ENCODE measurements at regions not wholly inside any gene's neighbourhood (a gene's known extent, or its start where the extent isn't known, plus 50 kb on each side); places are given as distances from the start of the nearest gene placed in this dataset.
A peak's percentile ranks its signal among the peaks of the same experiment; 100 is the strongest.

DNA sequence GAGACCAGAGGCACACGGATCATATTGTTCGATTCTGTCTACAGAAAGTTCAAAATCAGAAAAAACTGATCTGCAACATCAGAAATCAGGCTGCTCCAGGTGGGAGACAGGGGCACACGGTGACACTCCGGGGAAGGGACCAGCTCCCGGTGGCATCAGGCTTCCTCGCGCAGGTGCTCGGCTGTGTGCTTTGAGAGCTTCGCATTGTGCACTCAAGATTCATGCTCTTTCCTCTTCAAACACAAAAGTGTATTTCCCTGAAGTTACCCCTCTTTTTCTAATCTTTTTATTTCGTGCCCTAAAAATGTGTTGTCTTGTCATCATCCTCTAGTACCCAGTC is 108.1 kb downstream of the DLL1 start:
- no peak overlapping the region for H3K27ac ChIP-seq
- TF ChIP-seq, protein P1, sequence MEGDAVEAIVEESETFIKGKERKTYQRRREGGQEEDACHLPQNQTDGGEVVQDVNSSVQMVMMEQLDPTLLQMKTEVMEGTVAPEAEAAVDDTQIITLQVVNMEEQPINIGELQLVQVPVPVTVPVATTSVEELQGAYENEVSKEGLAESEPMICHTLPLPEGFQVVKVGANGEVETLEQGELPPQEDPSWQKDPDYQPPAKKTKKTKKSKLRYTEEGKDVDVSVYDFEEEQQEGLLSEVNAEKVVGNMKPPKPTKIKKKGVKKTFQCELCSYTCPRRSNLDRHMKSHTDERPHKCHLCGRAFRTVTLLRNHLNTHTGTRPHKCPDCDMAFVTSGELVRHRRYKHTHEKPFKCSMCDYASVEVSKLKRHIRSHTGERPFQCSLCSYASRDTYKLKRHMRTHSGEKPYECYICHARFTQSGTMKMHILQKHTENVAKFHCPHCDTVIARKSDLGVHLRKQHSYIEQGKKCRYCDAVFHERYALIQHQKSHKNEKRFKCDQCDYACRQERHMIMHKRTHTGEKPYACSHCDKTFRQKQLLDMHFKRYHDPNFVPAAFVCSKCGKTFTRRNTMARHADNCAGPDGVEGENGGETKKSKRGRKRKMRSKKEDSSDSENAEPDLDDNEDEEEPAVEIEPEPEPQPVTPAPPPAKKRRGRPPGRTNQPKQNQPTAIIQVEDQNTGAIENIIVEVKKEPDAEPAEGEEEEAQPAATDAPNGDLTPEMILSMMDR (conservative IDR thresholded peaks at IDR 0.05): no peak

GRCh38 chr6:170182093-170182780 is 108.6 kb downstream of the DLL1 start:
- TF ChIP-seq, protein P1 (conservative IDR thresholded peaks at IDR 0.05): no peak
- no peak overlapping the region for H3K27ac ChIP-seq

- TF ChIP-seq, protein P1 (conservative IDR thresholded peaks at IDR 0.05): no peak
- H3K27ac ChIP-seq: no peak overlapping the region
Observed at GRCh38 chr6:170181338-170181690, 109.6 kb downstream of the DLL1 start.

- H3K27ac ChIP-seq: no peak overlapping the region
- TF ChIP-seq, protein P1 (conservative IDR thresholded peaks at IDR 0.05): no peak
Observed at GRCh38 chr6:170180671-170181337, 110.1 kb downstream of the DLL1 start.

DNA sequence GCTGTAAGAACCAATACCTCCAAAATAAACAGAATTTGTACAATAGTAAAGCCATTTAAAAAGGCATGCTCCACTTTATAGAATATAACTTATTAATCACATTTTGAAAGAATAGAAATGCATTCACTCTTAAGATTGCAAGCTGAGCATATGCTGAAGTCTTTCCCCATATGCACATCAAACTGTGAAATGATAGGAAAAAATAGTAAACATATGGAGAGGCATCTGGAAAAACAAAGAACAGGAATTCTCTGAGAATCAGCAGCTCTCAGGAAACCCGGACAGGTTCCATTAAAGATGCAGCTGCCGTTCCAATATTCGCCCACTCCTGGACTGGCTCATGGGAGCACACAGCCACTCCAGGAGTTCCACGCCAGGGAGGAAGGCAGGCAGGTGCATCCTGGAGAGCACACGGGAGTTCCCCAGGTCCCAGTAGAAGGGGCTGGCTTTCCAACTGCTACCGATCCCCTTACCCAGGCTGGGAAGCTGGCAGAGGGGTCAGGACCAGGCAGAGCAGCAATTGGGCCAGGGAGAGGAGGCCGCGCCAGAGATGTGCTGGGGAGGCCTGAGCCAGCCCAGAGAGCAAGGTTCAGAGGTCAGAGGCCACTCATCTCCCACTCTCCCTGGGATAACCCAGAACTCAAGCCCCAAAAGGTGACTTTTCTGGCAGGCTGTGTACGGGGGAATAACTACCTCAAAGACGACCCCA is 111.1 kb downstream of the DLL1 start:
- TF ChIP-seq, protein P1 (conservative IDR thresholded peaks at IDR 0.05): no peak
- H3K27ac ChIP-seq: peak overlapping the region; percentile 67

DNA sequence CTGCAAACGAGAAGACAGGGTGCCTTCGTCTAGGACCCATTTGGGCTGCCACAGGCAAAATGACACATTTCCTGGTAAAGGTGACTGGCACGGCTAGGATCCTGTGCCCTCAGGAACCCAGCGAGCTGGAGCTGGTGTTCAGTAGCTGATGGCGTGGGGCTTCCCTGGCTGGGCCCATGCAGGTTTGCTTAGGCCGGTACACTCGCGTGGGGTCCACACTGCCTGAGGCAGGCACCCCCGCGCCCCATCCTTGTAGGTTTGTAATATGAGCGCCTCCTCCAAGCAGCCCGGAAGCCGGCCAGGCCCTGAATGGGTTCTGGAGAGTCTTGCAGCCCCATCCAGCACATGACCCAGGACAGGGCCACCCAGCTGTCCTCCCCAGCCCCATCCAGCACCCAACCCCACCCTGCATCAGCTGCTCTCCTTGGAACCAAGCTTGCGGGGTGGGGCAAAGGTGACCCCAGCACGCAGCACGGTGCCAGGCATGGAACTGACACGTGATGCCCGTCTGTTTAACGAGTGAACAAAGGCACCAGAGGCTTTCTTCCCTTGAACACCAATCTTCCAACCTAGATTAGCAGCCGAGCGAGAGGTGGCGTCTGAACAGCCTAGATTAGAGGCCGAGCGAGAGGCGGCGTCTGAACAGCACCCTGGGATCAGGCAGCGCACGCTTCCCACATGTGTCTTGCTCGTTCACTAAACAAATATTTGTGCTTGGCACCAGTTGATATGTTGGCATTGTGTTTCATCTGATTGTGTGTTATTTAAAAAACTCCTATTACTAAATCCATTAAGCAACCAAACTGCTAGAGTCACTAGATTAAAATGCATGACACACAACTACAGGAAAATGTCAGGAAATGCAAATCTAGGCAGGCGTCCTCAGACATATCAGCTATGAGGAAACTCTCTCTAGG is 112.1 kb downstream of the DLL1 start:
- H3K27ac ChIP-seq: peak overlapping the region; percentile 67
- TF ChIP-seq, protein P1 (conservative IDR thresholded peaks at IDR 0.05): no peak
